Breast epithelium (tissue), 3 donors: ENCODE measurements at regions not wholly inside any gene's neighbourhood (a gene's known extent, or its start where the extent isn't known, plus 50 kb on each side); places are given as distances from the start of the nearest gene placed in this dataset.

ENCODE experiments used
- POLR2A ChIP-seq: fragments of 450-650 bp; IDR thresholded peaks from one replicate; pipeline ENCODE4 v1.6.1; 2016; ENCODE audit warnings: antibody characterized with exemption, mild to moderate bottlenecking, moderate library complexity
- POLR2AphosphoS5 ChIP-seq, 3 donors: sonication (generic); formaldehyde crosslinking; IDR thresholded peaks; one replicate each; pipeline ENCODE4 v1.6.1; 2017; ENCODE audit warnings: antibody characterized with exemption in 3 of 3

- no peak for TF ChIP-seq POLR2A
- TF ChIP-seq POLR2AphosphoS5 (IDR thresholded peaks at IDR 0.05), result no peak
Observed at GRCh38 chr6:50213146-50213545, 163.4 kb upstream of the DEFB112 start.
